ENCODE measurements at regions not wholly inside any gene's neighbourhood (a gene's known extent, or its start where the extent isn't known, plus 50 kb on each side); places are given as distances from the start of the nearest gene placed in this dataset.
"Not testable (repeated sequence)": the region's sequence is repeated elsewhere in the genome, so short reads cannot be mapped to it uniquely, and the experiment has no call there.

DNA sequence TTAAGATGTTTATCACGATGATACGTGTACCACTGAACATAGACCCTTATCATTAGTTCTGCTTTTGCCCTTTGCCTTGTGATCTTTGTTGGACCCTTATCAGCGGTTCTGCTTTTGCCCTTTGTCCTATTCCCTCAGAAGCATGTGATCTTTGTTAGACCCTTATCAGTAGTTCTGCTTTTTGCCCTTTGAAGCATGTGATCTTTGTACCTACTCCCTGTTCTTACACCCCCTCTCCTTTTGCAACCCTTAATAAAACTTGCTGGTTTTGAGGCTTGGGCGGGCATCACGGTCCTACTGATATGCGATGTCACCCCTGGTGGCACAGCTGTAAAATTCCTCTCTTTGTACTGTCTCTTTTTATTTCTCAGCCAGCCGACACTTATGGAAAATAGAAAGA lies 117.0 kb downstream of the SDHAF3 start:
- DNase-seq: not testable (repeated sequence)

DNA sequence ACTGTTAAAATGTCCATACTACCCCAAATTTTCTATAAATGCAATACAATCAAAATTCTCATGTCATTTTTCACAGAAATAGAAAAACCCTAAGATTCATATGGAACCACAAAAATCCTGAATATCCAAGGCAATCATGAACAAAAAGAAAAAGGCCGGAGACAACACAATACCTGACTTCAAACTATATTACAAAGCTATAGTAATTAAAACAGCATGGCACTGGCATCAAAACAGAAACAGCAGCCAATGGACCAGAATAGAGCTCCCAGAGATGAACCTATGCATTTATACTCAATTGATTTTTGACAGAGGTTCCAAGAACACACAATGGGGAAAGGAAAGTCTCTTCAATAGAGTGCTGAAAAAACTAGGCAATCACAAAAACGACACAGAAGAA lies 128.8 kb downstream of the SDHAF3 start:
- DNase-seq: no peak

DNA sequence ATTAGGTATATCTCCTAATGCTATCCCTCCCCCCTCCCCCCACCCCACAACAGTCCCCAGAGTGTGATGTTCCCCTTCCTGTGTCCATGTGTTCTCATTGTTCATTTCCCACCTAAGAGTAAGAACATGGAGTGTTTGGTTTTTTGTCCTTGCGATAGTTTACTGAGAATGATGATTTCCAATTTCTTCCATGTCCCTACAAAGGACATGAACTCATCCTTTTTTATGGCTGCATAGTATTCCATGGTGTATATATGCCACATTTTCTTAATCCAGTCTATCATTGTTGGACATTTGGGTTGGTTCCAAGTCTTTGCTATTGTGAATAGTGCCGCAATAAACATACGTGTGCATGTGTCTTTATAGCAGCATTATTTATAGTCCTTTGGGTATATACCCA lies 140.7 kb downstream of the SDHAF3 start:
- not testable (repeated sequence) for DNase-seq

DNA sequence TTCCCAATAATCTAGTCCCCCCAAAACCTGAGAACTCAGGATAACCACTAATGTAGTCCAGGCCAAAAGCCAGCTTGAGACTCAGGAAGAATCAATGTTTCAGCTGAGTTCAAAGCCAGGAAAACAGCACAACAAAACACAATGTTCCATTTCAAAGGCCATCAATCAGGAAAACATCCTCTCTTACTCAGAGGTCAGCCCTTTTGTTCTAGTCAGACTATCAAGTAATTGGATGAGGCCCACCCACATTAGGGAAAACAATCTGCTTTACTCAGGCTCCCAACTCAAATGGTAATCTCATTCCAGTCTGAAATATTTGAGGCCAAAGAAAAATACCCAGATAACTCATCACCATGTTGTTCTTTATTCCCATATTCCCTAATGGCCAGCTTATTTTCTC lies 152.2 kb downstream of the SDHAF3 start:
- DNase-seq: no peak

DNA sequence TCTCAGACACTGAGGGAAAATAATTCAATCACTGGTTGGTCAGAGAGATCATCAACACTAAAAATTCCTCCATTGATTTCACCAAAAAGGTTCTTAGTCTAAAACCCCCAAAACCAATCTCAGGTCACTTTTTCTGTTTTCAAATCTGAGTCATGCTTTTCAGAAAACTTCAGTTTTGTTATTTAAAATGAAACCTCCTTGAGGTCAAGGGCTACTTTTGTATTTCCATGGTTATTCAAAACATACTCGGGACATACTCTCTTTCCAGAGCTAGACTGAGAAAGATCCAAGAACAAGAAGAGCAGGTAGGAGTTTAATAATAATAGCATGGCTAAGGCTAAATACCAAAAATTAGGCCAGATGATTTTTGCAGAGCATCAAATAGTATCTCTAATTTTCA lies 152.8 kb downstream of the SDHAF3 start:
- DNase-seq: no peak

DNA sequence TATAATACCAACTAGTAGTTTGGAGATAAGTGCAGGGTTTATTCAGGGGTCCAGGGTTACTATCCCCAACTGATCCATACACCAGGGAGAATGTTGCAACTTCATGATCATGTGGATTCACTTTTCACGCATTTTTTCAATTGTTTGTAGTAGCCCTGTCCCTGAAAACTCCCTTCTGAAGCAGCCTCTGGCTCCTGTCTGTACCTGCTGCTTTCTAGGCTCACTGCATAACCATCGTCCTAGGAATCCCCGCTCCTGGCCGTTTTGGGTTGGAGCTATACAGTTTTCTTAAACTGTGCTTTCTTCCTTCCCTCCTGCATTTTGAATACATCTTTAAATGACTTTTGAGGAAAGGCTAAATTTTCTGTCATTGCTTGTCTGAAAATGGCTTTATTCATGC lies 154.1 kb downstream of the SDHAF3 start:
- DNase-seq: no peak

DNA sequence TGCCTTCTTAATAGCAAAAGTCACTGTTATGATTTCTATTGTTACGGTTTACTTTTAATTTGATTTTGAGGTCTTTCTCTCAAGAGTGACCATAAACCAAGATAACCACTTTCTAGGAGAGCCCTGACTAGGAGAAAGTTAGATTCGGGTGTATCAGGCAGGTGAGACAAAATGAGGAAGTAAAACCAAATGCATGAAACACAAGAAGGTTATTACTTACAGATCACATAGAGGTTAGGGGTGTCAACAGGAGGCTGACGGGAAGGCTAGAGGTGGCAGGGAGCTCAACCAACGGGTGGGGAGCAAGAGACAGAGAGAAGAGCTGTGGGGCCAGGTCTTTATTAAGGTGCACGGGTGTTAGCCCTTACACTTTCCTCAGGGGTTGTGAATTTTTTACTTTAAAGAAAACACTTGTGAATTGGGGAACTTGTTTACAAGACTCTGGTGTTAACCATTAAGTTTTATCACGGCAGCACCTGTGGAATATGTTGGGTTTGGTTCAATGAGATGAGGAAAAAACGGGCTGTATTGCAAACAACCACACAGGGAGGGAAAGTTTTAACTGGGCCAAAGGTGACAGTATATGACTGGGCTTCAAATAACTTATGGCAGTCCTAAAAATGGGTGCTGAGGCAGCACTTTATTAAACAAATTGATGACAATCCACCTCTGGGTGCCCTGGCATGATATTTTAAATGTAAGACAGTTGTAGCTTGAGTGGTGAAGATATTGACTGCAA lies 154.9 kb downstream of the SDHAF3 start:
- DNase-seq: no peak

DNA sequence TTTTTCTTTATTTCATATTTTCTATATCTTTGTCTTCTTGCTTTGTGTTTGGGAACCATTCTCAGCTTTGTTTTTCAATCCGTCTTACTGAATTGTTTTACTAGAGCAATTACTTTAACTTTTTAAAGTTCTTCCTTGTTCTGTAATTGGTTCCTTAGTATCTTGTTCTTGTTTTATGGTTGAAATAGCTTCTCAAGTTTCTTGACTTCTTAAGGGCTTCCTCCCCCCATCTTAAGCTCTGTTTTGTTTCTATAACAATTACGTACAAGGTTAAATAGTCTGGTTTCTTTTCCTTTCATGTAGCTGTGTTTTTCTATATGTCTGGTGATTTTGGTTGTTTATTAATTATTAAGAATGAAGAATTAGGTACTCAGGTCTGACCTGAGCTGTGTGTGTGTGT lies 158.0 kb downstream of the SDHAF3 start:
- DNase-seq: no peak

DNA sequence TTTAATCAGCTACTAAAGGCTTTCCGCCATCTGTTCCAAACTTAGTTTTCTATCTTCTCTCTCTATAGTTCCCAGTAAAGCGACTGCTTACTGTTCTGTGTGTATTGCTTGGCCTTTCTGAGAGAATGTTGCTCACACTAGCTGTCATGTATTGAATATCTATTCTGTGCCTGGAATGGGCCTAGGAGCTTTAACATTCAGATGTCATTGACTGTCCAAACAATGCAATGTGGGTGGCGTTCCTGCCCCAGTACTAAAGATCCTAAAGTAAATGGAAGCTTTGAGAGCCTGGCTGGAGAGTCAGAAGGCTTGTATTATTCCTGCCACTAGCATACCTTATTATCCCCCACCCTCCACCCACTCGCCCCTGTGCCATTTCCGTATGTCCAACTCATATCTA lies 163.5 kb downstream of the SDHAF3 start:
- no peak for DNase-seq

DNA sequence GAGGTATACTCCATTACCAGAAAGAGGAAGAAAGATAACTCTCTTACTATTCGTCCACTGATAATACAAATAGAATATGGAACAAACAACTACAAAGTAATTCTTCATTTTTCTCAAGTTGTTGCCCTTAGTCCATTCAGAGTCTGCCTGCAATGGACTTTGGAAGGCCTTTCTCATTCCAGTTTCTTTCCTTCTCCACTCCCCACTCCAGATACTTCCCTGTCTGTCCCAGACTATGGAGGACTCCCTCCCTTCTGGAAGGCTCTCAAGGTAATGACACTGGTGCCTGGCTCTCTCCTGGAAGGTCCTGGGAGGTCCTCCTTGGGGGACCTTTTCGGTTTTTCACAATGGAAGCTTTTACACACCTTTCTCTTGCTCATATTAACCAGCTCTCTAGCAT lies 167.8 kb downstream of the SDHAF3 start:
- DNase-seq: no peak

DNA sequence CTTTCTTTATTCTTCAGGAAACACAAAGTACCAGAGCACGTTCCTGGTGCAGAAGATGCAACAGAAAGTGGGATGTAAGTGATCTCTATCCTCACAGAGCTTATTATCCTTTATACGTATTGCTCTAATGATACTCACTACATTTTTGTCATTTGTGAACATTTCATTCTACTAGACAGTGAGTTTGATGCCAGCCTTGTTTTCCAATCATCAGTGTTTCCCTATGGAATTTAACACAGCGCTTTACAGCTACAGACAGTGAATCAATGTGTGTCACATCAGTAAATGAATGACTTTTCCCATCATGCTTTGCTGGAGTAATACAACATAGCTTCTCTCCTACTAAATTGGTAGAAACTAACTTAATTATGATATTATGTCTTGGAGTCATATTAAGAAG lies 175.5 kb downstream of the SDHAF3 start:
- no peak for DNase-seq

DNA sequence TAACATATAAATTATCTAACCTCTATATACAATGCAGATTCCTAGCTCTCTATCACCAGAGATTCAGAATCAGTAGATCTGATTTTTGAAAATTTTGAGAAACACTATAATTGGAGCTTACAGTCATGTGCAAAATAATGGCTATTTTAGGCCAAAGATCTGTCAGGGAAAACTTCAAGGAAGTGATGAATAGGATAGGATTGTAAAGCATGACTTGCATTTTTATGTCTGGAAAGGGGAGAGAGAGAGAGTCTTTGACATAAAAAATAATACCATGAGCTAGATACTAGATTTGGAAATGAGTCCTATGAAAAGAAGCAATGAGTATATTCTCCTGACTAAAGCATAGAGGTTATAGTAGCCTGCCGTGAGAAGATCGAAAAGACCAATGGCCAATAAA lies 181.1 kb downstream of the SDHAF3 start:
- no peak for DNase-seq

DNA sequence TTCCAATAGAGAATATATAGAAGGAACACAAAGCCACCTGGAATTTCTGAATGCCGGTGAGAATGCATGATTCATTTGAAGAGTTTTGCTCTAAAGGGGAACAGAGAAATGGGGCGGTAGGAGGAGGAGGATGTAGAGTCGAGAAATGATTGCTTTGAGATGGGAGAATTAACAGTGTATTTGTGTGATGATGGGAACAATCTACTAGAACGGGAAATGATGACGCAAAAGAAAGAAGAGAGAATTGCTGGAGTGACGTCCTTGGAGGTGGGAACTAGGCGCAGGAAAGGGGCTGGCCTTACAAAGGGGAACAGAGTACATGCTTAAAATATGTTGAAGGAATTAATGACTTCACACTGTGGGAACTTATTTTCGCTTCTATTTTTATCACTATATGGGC lies 188.1 kb downstream of the SDHAF3 start:
- DNase-seq: no peak

DNA sequence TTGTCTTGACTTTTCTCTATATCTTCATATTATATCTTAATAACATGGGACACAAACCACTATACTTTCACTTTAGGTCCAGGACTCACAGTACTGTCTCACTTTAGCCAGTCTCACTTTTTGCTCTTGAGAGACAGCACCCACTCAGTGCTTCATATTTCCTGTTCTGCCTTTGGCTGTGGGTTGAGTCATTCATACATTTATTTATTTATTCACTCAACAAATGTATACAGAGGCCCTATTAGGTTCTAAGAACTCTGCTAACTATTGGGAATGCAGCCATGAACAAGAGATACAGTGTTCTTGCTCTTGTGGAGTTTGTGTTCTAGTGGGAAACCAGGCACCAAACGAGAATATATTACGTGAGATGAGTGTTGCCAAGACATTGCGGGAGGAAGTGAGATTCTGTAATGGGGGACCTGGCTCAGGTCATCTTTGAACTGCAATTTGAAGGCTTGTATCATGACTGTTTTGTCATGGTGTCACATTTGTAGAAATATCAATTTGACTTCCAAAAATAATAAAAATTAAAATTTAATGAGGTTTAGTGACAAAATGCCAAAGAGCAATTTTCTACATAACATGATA lies 190.1 kb downstream of the SDHAF3 start:
- DNase-seq: no peak

DNA sequence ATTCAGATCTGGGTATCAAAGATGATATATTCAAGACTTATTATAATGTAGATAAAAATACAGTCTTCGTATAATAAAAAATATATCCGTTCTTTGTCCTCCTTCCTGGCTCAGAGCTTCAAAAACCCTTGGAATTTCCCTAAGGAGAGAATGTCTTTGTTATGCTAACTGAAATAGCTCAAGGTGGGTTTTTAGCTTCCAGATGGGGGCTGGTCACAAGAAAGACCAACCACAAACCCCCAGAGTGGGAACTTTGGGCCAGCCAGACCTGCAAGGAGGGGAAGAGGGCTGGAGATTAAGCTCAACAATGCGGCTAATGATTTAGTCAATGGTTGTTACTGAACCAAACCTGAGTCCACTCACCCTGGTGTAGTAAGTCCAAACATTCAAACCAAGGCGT lies 196.4 kb downstream of the SDHAF3 start:
- no peak for DNase-seq

DNA sequence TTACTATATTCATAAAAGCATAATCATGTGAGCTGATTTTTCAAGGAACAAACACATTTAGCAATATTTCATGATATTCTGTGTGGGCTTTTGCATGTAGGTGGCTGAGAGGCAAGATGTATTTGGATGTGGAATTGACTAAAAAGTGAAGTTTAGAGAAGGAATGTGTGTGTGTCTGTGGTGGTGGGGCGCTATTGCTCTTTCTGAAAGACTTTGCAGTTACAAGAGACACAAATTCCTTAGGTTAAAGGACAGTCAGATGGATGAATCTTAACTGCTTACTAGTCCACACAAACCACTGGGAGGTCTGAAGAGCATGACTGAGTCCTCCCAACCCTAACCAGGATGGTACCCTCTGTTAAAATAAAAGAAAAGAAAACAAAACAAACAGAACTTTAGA lies 200.1 kb downstream of the SDHAF3 start:
- no peak for DNase-seq

DNA sequence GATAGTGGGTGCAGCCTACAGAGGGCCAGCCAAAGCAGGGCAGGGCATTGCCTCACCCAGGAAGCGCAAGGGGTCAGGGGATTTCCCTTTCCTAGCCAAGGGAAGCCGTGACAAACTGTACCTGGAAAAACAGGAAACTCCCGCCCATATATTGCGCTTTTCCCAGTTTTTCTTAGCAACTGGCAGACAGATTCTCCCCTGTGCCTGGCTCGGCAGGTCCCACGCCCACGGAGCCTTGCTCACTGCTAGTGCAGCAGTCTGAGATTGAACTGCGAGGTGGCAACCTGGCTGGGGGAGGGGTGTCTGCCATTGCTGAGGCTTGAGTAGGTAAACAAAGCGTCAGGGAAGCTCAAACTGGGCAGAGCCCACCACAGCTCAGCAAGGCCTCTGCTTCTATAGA lies 212.4 kb downstream of the SDHAF3 start:
- not testable (repeated sequence) for DNase-seq

DNA sequence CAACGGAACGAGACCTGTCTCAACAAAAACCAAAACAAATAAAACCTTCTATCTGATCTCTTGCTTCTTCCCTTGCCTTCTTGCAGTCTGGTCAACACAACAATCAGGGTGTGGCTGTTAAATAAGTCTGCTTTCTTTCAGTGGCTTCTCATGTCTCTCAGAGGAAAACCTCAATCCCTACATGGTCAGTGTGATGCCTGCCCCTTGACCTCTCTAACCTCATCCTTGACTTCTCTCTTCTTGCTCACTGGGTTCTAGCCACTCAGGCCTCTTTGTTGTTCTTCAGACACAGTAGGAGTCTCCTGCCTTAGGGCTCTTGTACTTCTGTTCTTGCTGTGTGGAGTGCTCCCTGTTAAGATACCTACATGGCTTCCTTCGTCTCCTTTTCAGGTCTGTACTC lies 220.4 kb downstream of the SDHAF3 start:
- no peak for DNase-seq

DNA sequence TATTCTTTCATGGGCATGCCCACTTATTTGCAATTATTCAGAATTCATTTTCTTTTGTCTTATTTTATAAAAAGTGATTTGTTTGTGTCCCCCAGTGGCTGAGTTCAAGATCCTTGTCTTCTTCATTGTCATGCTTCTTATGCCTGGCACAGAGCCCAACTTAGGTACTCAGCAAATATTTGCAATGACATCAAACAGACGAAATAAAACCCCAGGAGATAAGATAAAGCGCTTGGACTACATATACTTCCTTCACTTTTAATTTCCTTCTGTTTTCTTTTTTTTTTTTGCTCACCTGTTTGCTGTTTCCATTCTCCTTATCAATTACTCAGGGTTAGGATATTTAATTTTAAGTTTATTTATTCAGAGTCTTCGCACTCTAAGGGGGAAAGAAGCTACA lies 225.0 kb downstream of the SDHAF3 start:
- no peak for DNase-seq

DNA sequence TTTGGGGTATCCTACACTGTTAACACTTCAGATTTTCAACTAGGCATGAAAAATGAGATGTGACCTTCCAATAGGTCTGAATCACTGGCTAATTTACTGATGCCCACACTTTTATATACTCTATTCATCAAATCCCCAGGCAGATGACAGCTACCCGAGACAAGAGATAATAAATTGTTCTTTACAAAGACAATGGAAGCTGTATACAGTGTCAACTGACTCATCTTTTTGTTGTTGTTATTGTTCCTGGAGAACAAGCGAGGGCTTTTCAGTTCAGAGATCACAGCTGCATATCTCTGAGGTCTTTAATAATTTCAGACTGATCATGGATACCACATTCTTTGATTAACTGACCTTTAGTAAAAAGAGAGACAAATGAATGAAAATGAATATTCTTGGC lies 228.9 kb downstream of the SDHAF3 start:
- no peak for DNase-seq

DNA sequence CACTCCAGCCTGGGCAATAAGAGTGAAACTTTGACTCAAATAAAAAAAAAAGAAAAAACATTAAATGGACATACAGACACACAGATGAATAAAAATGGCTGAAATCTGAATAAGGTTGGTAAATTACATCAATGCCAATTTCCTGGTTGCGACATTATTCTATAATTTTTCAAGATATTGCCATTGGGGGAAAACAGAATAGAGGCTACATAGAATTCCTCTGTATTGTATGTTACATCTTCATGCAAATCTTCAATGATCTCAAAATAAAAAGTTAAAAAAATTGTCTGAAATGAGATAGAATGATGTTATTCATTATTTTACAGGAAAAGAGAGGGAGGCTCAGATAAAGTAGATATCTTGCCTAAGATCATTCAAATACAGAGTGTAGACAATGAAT lies 234.0 kb downstream of the SDHAF3 start:
- no peak for DNase-seq

DNA sequence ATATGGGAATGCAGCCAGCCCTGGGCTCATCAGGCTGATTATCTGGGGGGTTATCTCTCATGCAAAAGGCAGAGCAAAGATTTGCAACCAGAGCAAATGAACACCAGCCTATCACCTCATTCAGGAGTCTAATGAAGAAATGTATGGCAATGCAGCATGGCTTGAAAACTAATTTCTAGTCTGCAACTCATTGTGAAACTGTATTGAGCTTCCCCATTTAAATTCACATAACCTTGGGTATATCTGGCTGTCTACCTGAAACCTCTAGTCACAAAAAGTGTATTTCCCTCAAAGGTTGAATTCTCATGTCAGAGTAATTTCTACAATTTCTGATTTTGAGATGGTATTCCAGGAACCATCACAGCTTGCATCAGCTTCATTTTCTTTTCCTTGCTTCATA lies 240.0 kb downstream of the SDHAF3 start:
- no peak for DNase-seq

DNA sequence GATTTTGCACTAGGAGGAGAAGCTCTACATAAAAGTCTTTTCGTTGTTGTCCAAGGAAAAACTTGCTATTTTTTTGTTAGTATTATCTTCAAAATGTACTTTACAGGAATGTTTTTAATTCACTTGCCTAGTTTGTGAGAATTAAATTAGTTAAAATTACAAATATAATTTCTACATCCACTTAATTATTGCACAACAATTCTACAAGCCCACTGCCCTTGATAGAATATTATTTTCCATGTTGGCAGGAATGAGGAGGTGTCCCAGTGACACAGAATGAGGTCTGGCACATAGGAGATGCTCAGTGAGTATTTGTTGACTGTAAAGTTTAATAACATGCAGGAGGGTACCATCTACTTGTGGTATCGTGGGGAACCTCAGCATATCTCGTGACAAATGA lies 255.4 kb downstream of the SDHAF3 start:
- DNase-seq: no peak

DNA sequence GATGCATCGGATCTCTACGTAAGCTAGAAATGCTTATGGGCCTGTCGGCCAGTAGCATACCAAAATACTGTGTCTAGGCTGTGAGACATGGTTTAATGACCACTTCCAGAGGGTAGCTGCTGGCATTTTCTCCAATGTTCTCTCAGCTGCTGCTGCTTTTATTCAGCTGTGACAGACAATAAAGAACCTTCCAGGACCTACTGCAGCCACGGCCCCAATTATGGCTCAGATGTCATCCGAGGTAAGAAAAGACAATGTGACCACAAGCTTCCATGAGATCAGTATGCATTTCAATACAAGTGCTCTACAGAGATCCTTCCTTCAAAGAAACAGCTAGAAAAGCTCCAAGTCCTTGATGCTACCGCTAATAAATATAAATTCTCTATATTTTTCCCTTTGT lies 256.2 kb downstream of the SDHAF3 start:
- DNase-seq: no peak

DNA sequence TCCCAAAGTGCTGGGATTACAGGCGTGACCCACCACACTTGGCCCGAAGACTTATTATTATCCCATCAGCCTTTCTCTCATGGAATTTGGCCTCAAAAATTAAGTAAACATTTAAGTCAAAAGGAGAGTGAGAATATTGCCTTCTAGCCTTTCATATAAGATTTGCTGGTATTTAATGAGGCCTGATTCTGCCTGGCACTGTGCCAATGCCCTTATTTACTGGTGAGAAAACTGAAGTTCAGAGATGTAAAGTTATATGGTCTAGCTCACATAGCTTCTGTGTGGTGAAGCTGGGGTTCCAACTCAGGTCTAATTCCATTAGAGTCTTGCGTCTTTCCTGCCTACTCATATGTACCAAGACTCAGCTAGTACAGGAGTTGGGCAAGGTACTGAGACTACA lies 260.2 kb downstream of the SDHAF3 start:
- DNase-seq: no peak

All from NCI-H2107 (cell line).